Panc1 (cell line): ENCODE measurements at regions not wholly inside any gene's neighbourhood (a gene's known extent, or its start where the extent isn't known, plus 50 kb on each side); places are given as distances from the start of the nearest gene placed in this dataset.

Experiments used
- ATAC-seq: fragments of 200-7000 bp; cut with Tn5 transposase; 2 replicates; pipeline ENCODE4 v1.9.1; 2020; ENCODE audit warnings: mild to moderate bottlenecking, moderate library complexity
- BruUV-seq: library from RNA; stranded (reverse); fragments of 400-500 nt; replicated peaks from 2 replicates; lab custom pipeline; 2021; lab: Mats Ljungman, UMichigan
- CTCF ChIA-PET: fragments of 300-600 bp; sonication (Branson Sonifier 250); formaldehyde crosslinking; loops from one replicate; lab custom pipeline; 2022; ENCODE audit warnings: antibody characterized with exemption; lab: Charles Lee
- POLR2A ChIA-PET: fragments of 300-600 bp; sonication (Branson Sonifier 250); formaldehyde crosslinking; loops from one replicate; lab custom pipeline; 2022; ENCODE audit warnings: antibody characterized with exemption; lab: Charles Lee
- DNase-seq: peaks from one replicate; pipeline ENCODE4 v3.0.0-alpha.2; 2010; ENCODE audit warnings: low read depth, low spot score
- H3K27ac ChIP-seq: 2 replicates; pipeline ENCODE4 v1.5.1; 2011; ENCODE audit warnings: mild to moderate bottlenecking, low read length, inconsistent platforms
- H3K27me3 ChIP-seq: fragments of 200-500 bp; sonication (Bioruptor generic); 2 replicates; pipeline ENCODE4 v1.6.0; 2014; ENCODE audit warnings: low read length, inconsistent platforms; ENCODE audit not compliant: control insufficient read depth, insufficient read depth
- H3K36me3 ChIP-seq: fragments of 200-500 bp; sonication (Bioruptor generic); 2 replicates; pipeline ENCODE4 v1.5.1; 2014; ENCODE audit warnings: inconsistent platforms, mild to moderate bottlenecking, low read length, moderate library complexity; ENCODE audit not compliant: control insufficient read depth, insufficient read depth
- H3K4me1 ChIP-seq: 2 replicates; pipeline ENCODE4 v1.5.1; 2011; ENCODE audit warnings: inconsistent platforms, mild to moderate bottlenecking, low read length, moderate library complexity; ENCODE audit not compliant: control insufficient read depth, insufficient read depth
- H3K4me3 ChIP-seq, 2 experiments: 2 replicates each; pipeline ENCODE4 v1.5.1; 2011 to 2012; ENCODE audit warnings: low read depth in 2 of 2, low read length in 2 of 2, mild to moderate bottlenecking in 2 of 2, inconsistent platforms in 1 of 2, moderate library complexity in 1 of 2
- H3K9me3 ChIP-seq: fragments of 200-500 bp; sonication (Bioruptor generic); 2 replicates; pipeline ENCODE4 v1.5.1; 2014; ENCODE audit warnings: low read depth, mild to moderate bottlenecking, inconsistent platforms, low read length, moderate library complexity; ENCODE audit not compliant: control insufficient read depth, insufficient read depth
- POLR2AphosphoS5 ChIP-seq: IDR thresholded peaks from 2 replicates; pipeline ENCODE4 v1.6.1; 2012; ENCODE audit warnings: mild to moderate bottlenecking, low read depth, low read length, moderate library complexity
- SIN3A ChIP-seq: IDR thresholded peaks from 2 replicates; pipeline ENCODE4 v1.6.1; 2012; ENCODE audit warnings: low read depth, mild to moderate bottlenecking, low read length, moderate library complexity, borderline replicate concordance; ENCODE audit not compliant: insufficient read depth
- TCF7L2 ChIP-seq: IDR thresholded peaks from 2 replicates; pipeline ENCODE4 v1.6.1; 2011; ENCODE audit warnings: mild to moderate bottlenecking, low read depth, low read length, inconsistent platforms
- in situ Hi-C: cut with HindIII; loops from 2 replicates; pipeline ENCODE4 v1.10.0; 2016; ENCODE audit warnings: low sequenced_read_pairs, low pct_unique_long_range_greater_than_20kb
- intact Hi-C: fragments of 100-400 bp; cut with micrococcal nuclease; formaldehyde crosslinking; loops from one replicate; pipeline ENCODE4 v1.10.0; 2022; ENCODE audit not compliant: unreplicated experiment
- TF ChIP-seq, protein P1 (sequence below), 2 experiments: IDR thresholded peaks; 2 replicates each; pipeline ENCODE4 v1.6.1; 2011 to 2012; ENCODE audit warnings: low read depth in 2 of 2, control low read depth in 1 of 2, low read length in 1 of 2, mild to moderate bottlenecking in 1 of 2, moderate library complexity in 1 of 2; ENCODE audit not compliant: insufficient read depth in 1 of 2
- TF ChIP-seq, protein P2 (sequence below): fragments of 450-650 bp; IDR thresholded peaks from 2 replicates; pipeline ENCODE4 v1.5.1; 2017; ENCODE audit warnings: mild to moderate bottlenecking

DNA sequence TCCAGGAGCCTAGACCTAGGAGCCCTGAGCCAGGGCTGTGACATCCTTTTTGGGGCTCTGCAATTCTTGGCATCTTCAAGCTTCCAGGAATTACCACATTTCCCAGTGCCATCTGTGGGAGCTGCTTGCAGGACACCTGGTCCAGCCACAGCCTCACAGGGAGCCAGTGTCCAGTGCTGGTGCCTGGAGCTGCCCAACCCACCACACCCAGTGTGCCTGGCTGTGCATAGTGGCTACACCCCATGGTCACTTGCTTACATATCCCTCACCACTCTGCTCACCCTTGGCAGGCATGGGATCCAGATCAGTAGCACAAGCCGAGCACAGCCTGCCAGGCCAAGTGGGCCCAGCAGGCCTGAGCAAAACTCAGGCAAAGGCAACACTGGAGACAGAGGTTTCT, 2151.4 kb upstream of the PCDH20 start:
- Histone ChIP-seq H3K27ac (no peak overlapping the region), H3K27me3 (no peaks in the 10 kb centered on the region), H3K4me3 (no peak overlapping the region), H3K36me3 (no peaks in the 10 kb centered on the region), H3K9me3 (no peaks in the 10 kb centered on the region), H3K4me1 (no peaks in the 10 kb centered on the region)
- no TSS peak for BruUV-seq
- in situ Hi-C loops: no loop called here
- CTCF ChIA-PET: no interaction called here
- POLR2A ChIA-PET: no interaction called here
- TF ChIP-seq, protein P1, sequence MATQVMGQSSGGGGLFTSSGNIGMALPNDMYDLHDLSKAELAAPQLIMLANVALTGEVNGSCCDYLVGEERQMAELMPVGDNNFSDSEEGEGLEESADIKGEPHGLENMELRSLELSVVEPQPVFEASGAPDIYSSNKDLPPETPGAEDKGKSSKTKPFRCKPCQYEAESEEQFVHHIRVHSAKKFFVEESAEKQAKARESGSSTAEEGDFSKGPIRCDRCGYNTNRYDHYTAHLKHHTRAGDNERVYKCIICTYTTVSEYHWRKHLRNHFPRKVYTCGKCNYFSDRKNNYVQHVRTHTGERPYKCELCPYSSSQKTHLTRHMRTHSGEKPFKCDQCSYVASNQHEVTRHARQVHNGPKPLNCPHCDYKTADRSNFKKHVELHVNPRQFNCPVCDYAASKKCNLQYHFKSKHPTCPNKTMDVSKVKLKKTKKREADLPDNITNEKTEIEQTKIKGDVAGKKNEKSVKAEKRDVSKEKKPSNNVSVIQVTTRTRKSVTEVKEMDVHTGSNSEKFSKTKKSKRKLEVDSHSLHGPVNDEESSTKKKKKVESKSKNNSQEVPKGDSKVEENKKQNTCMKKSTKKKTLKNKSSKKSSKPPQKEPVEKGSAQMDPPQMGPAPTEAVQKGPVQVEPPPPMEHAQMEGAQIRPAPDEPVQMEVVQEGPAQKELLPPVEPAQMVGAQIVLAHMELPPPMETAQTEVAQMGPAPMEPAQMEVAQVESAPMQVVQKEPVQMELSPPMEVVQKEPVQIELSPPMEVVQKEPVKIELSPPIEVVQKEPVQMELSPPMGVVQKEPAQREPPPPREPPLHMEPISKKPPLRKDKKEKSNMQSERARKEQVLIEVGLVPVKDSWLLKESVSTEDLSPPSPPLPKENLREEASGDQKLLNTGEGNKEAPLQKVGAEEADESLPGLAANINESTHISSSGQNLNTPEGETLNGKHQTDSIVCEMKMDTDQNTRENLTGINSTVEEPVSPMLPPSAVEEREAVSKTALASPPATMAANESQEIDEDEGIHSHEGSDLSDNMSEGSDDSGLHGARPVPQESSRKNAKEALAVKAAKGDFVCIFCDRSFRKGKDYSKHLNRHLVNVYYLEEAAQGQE (IDR thresholded peaks at IDR 0.05; ENCODE audit: insufficient read depth in 1 of 2, low read depth in 2 of 2, low read length in 1 of 2): no peak
- TF ChIP-seq, protein P2, sequence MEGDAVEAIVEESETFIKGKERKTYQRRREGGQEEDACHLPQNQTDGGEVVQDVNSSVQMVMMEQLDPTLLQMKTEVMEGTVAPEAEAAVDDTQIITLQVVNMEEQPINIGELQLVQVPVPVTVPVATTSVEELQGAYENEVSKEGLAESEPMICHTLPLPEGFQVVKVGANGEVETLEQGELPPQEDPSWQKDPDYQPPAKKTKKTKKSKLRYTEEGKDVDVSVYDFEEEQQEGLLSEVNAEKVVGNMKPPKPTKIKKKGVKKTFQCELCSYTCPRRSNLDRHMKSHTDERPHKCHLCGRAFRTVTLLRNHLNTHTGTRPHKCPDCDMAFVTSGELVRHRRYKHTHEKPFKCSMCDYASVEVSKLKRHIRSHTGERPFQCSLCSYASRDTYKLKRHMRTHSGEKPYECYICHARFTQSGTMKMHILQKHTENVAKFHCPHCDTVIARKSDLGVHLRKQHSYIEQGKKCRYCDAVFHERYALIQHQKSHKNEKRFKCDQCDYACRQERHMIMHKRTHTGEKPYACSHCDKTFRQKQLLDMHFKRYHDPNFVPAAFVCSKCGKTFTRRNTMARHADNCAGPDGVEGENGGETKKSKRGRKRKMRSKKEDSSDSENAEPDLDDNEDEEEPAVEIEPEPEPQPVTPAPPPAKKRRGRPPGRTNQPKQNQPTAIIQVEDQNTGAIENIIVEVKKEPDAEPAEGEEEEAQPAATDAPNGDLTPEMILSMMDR: no peak
- no peak for TF ChIP-seq TCF7L2
- TF ChIP-seq SIN3A: no peak
- TF ChIP-seq POLR2AphosphoS5: no peak
- no peak for ATAC-seq
- intact Hi-C loops: no loop called here
- no peak for DNase-seq

DNA sequence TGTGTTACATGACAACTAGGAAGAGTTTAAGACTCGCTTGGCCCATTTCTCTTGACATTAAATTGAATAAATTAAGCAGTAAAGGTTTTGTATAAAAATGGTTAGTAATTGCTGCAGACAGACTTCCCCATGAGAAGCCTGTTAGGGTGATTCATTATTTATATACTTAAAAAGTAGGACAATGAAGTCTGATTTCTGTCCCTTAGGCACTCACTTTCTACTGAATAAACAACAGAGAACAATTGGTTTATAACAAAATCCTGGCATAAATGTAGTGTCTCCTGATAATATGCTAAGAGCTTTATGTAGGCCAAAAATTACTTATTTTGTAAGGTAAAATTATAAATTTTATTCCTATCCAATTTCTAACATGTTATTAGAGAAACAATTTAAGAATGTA, 2138.5 kb upstream of the PCDH20 start:
- BruUV-seq: no TSS peak
- no peak for ATAC-seq

More for the DNA sequence above, 2138.5 kb upstream of the PCDH20 start:
- Histone ChIP-seq H3K36me3 (no peaks in the 10 kb centered on the region), H3K27ac (no peak overlapping the region), H3K9me3 (no peaks in the 10 kb centered on the region), H3K27me3 (no peaks in the 10 kb centered on the region), H3K4me3 (no peak overlapping the region), H3K4me1 (no peaks in the 10 kb centered on the region)
- TF ChIP-seq POLR2AphosphoS5 (no peak), TCF7L2 (no peak), SIN3A (no peak)
- TF ChIP-seq, protein P2: no peak
- TF ChIP-seq, protein P1 (IDR thresholded peaks at IDR 0.05; ENCODE audit: insufficient read depth in 1 of 2, low read depth in 2 of 2, low read length in 1 of 2): no peak
- ChIA-PET CTCF (no interaction called here), POLR2A (no interaction called here)
- intact Hi-C loops (no loop called here), in situ Hi-C loops (no loop called here)
- DNase-seq: no peak
